SK-N-SH treated with all-trans-retinoic acid at 6 μM for 48 hours (cell line): ENCODE measurements at regions not wholly inside any gene's neighbourhood (a gene's known extent, or its start where the extent isn't known, plus 50 kb on each side); places are given as distances from the start of the nearest gene placed in this dataset.

Source experiments
- BACH2 ChIP-seq: fragments of 250-450 bp; sonication (Bioruptor Pico); IDR thresholded peaks from 2 replicates; pipeline ENCODE4 v1.9.0; 2021; ENCODE audit warnings: mild to moderate bottlenecking, borderline replicate concordance
- CREB5 ChIP-seq: fragments of 250-450 bp; sonication (Bioruptor Pico); IDR thresholded peaks from 2 replicates; pipeline ENCODE4 v1.5.1; 2020; ENCODE audit warnings: low read depth, mild to moderate bottlenecking, moderate library complexity
- GLIS3 ChIP-seq: fragments of 250-450 bp; sonication (Bioruptor Pico); IDR thresholded peaks from 2 replicates; pipeline ENCODE4 v1.5.0; 2020; ENCODE audit warnings: mild to moderate bottlenecking, moderate library complexity
- TOX ChIP-seq: fragments of 250-450 bp; sonication (Bioruptor Pico); IDR thresholded peaks from 2 replicates; pipeline ENCODE4 v1.8.0; 2021; ENCODE audit warnings: mild to moderate bottlenecking, moderate library complexity, borderline replicate concordance
- ZNF70 ChIP-seq: fragments of 450-650 bp; formaldehyde crosslinking; IDR thresholded peaks from 2 replicates; pipeline ENCODE4 v1.5.0; 2020; ENCODE audit warnings: mild to moderate bottlenecking, moderate library complexity
- TF ChIP-seq, protein P1 (sequence below): fragments of 250-450 bp; sonication (Bioruptor Pico); IDR thresholded peaks from 2 replicates; pipeline ENCODE4 v1.8.0; 2020; ENCODE audit warnings: mild to moderate bottlenecking, moderate library complexity, borderline replicate concordance
- TF ChIP-seq, protein P2 (sequence below): fragments of 250-450 bp; sonication (Bioruptor Pico); IDR thresholded peaks from 2 replicates; pipeline ENCODE4 v1.5.1; 2021; ENCODE audit warnings: mild to moderate bottlenecking, moderate library complexity

- TF ChIP-seq ZNF70 (CRISPR knock-in tag) (no peak), TOX (CRISPR knock-in tag) (no peak), BACH2 (CRISPR knock-in tag) (no peak), CREB5 (no peak), GLIS3 (CRISPR knock-in tag) (no peak)
- TF ChIP-seq, protein P1, sequence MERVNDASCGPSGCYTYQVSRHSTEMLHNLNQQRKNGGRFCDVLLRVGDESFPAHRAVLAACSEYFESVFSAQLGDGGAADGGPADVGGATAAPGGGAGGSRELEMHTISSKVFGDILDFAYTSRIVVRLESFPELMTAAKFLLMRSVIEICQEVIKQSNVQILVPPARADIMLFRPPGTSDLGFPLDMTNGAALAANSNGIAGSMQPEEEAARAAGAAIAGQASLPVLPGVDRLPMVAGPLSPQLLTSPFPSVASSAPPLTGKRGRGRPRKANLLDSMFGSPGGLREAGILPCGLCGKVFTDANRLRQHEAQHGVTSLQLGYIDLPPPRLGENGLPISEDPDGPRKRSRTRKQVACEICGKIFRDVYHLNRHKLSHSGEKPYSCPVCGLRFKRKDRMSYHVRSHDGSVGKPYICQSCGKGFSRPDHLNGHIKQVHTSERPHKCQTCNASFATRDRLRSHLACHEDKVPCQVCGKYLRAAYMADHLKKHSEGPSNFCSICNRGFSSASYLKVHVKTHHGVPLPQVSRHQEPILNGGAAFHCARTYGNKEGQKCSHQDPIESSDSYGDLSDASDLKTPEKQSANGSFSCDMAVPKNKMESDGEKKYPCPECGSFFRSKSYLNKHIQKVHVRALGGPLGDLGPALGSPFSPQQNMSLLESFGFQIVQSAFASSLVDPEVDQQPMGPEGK (CRISPR knock-in tag): no peak
- TF ChIP-seq, protein P2, sequence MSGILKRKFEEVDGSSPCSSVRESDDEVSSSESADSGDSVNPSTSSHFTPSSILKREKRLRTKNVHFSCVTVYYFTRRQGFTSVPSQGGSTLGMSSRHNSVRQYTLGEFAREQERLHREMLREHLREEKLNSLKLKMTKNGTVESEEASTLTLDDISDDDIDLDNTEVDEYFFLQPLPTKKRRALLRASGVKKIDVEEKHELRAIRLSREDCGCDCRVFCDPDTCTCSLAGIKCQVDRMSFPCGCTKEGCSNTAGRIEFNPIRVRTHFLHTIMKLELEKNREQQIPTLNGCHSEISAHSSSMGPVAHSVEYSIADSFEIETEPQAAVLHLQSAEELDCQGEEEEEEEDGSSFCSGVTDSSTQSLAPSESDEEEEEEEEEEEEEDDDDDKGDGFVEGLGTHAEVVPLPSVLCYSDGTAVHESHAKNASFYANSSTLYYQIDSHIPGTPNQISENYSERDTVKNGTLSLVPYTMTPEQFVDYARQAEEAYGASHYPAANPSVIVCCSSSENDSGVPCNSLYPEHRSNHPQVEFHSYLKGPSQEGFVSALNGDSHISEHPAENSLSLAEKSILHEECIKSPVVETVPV: no peak
These were observed 214.2 kb upstream of the PCSK2 start for GRCh38 chr20:17012546-17013226.
